GM23338 (cell line): ENCODE measurements at regions not wholly inside any gene's neighbourhood (a gene's known extent, or its start where the extent isn't known, plus 50 kb on each side); places are given as distances from the start of the nearest gene placed in this dataset.

Experiments used
- CTCF ChIP-seq, 2 experiments: fragments of 200-600 bp in 1 of 2; sonication (generic) in 1 of 2; conservative IDR thresholded peaks; 2 replicates each; pipeline versions ENCODE4 v1.5.1 to v1.6.1; 2016 to 2017; ENCODE audit warnings: antibody characterized with exemption in 2 of 2, low read depth in 2 of 2, mild to moderate bottlenecking in 2 of 2, moderate library complexity in 1 of 2
- EZH2 ChIP-seq: fragments of 200-600 bp; sonication (generic); IDR thresholded peaks from one replicate; pipeline ENCODE4 v1.8.0; 2017; ENCODE audit warnings: antibody characterized with exemption, mild to moderate bottlenecking, low read depth; ENCODE audit not compliant: unreplicated experiment
- JUNB ChIP-seq: IDR thresholded peaks from one replicate; pipeline ENCODE4 v1.6.1; 2016; ENCODE audit warnings: antibody characterized with exemption; ENCODE audit not compliant: unreplicated experiment
- NANOG ChIP-seq: IDR thresholded peaks from 2 replicates; pipeline ENCODE4 v1.6.1; 2016; ENCODE audit warnings: antibody characterized with exemption, borderline replicate concordance
- POLR2AphosphoS5 ChIP-seq: IDR thresholded peaks from 2 replicates; pipeline ENCODE4 v1.6.1; 2016; ENCODE audit warnings: antibody characterized with exemption, low read depth

GRCh38 chr19:29014857-29015436, 198.0 kb downstream of the UQCRFS1 start:
- TF ChIP-seq CTCF (conservative IDR thresholded peaks at IDR 0.05; ENCODE audit: low read depth in 2 of 2), result peak; percentile 16 to 30; a peak in 1 of 4 replicates
- TF ChIP-seq EZH2, result no peak
- TF ChIP-seq JUNB, result no peak
- no peak for TF ChIP-seq NANOG
- no peak for TF ChIP-seq POLR2AphosphoS5
